ENCODE measurements at regions not wholly inside any gene's neighbourhood (a gene's known extent, or its start where the extent isn't known, plus 50 kb on each side); places are given as distances from the start of the nearest gene placed in this dataset.
A peak's percentile ranks its signal among the peaks of the same experiment; 100 is the strongest.

DNA sequence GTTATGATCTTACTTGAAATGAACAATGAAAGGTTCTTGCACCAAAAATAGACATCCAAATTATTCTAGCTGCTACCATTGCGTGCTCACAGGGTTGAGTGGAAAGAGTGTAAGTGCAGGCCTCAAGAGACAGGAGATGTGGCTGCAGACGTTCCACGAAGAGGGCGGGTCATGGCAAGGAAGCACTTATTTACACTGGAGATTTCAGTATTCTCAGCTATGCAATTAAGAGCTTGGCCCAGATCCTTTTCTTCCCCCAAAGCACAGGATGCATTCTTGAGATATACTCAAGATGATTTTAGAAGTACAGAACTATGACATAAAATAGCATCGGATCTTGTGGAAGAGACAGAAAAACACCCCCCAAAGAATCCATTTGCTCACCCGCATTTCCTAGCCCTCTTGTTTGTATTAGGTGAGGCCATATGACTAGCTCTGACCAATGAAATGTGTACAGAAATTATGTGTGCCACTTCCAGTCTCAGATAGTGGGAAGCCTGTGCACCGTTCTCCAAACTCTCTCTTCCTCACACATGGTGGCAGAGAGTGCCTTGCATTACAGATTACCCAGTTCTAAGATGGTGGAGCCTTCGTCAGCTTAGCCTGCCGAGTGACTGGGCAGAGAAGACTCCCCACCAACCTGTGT, 261.4 kb downstream of the TTC8 start:
- DNase-seq (ENCODE audit: extremely low spot score, unreplicated experiment): no peak
- H3K9me3 Mint-ChIP-seq (ENCODE audit: unreplicated experiment): no peaks in the 10 kb centered on the region
- no peaks in the 10 kb centered on the region for H3K27me3 Mint-ChIP-seq (ENCODE audit: unreplicated experiment)
- TF ChIP-seq, protein P1, sequence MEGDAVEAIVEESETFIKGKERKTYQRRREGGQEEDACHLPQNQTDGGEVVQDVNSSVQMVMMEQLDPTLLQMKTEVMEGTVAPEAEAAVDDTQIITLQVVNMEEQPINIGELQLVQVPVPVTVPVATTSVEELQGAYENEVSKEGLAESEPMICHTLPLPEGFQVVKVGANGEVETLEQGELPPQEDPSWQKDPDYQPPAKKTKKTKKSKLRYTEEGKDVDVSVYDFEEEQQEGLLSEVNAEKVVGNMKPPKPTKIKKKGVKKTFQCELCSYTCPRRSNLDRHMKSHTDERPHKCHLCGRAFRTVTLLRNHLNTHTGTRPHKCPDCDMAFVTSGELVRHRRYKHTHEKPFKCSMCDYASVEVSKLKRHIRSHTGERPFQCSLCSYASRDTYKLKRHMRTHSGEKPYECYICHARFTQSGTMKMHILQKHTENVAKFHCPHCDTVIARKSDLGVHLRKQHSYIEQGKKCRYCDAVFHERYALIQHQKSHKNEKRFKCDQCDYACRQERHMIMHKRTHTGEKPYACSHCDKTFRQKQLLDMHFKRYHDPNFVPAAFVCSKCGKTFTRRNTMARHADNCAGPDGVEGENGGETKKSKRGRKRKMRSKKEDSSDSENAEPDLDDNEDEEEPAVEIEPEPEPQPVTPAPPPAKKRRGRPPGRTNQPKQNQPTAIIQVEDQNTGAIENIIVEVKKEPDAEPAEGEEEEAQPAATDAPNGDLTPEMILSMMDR (IDR thresholded peaks at IDR 0.05): no peak
- peak overlapping the region; percentile 16 for H3K27ac Mint-ChIP-seq (ENCODE audit: unreplicated experiment)
- no peak overlapping the region for H3K4me3 Mint-ChIP-seq (ENCODE audit: unreplicated experiment)
- H3K36me3 Mint-ChIP-seq (ENCODE audit: unreplicated experiment): no peaks in the 10 kb centered on the region
- H3K4me1 Mint-ChIP-seq (ENCODE audit: unreplicated experiment): peaks cover 16% of the 10 kb centered on the region

DNA sequence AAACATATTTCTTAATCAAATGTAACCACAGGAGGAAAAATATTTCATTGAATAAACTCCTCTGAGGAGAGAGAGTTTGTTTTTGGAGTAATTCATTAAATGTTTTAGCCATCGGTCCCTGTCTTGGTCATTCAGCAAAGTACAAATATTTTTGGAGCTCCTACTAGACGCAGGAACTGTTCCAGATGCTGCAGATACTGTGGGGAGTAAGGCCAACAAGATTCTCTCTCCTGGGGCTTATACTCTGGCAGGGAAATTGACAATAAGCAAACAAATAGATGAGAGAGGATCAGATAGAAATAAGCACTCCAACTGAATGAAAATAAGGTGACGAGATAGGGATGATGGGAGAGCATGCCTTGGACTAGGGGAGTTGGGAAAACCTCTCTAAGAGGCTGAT, 264.1 kb downstream of the TTC8 start:
- Mint-ChIP-seq H3K9me3 (ENCODE audit: unreplicated experiment) (peaks cover 4% of the 10 kb centered on the region), H3K27me3 (ENCODE audit: unreplicated experiment) (no peaks in the 10 kb centered on the region), H3K4me3 (ENCODE audit: unreplicated experiment) (no peak overlapping the region), H3K27ac (ENCODE audit: unreplicated experiment) (peak overlapping the region; percentile 16), H3K36me3 (ENCODE audit: unreplicated experiment) (no peaks in the 10 kb centered on the region), H3K4me1 (ENCODE audit: unreplicated experiment) (peaks cover 16% of the 10 kb centered on the region)
- TF ChIP-seq, protein P1 (IDR thresholded peaks at IDR 0.05): no peak
- no peak for DNase-seq (ENCODE audit: extremely low spot score, unreplicated experiment)

DNA sequence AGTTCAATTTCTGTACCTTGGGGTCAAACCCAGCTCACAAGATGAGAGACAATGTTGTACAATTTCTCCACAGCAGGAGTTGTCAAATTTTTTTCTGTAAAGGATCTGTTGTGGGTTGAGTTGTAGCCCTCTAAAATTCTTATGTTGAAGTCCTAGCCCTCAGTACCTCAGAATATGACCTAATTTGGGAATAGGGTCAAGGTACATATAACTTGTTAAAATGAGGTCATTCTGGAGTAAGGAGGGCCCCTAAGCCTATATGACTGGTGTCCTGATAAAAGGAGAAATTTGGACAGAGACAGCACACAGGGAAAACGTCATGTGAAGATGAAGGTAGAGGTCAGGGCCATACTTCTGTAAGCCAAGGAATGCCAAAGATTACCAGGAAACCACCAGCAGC, 264.9 kb downstream of the TTC8 start:
- Mint-ChIP-seq H3K9me3 (ENCODE audit: unreplicated experiment) (peaks cover 4% of the 10 kb centered on the region), H3K27me3 (ENCODE audit: unreplicated experiment) (no peaks in the 10 kb centered on the region), H3K4me1 (ENCODE audit: unreplicated experiment) (peaks cover 16% of the 10 kb centered on the region), H3K36me3 (ENCODE audit: unreplicated experiment) (no peaks in the 10 kb centered on the region), H3K27ac (ENCODE audit: unreplicated experiment) (no peak overlapping the region), H3K4me3 (ENCODE audit: unreplicated experiment) (no peak overlapping the region)
- TF ChIP-seq, protein P1 (IDR thresholded peaks at IDR 0.05): no peak
- no peak for DNase-seq (ENCODE audit: extremely low spot score, unreplicated experiment)

DNA sequence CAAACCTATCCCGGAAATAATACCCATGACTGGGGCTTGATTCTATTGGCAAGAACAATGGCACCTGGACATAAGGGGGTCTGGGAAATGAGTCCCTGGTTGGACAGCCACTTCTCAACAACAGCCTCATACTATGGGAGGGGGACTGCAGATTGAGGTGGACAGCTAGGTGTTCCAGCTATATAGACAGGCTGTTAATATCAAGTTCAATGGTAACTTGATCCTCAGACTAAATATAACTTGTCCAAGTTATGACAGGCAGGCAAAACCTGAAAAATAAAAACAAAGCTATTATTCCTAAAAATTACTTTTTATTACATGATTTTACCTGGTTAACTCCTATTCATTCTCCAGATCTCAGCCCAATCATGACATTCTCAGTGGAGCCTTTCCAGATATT, 267.3 kb downstream of the TTC8 start:
- TF ChIP-seq, protein P1 (IDR thresholded peaks at IDR 0.05): no peak
- Mint-ChIP-seq H3K4me3 (ENCODE audit: unreplicated experiment) (no peak overlapping the region), H3K36me3 (ENCODE audit: unreplicated experiment) (no peaks in the 10 kb centered on the region), H3K4me1 (ENCODE audit: unreplicated experiment) (peaks cover 11% of the 10 kb centered on the region), H3K27ac (ENCODE audit: unreplicated experiment) (no peak overlapping the region), H3K27me3 (ENCODE audit: unreplicated experiment) (peaks cover 4% of the 10 kb centered on the region), H3K9me3 (ENCODE audit: unreplicated experiment) (peaks cover 4% of the 10 kb centered on the region)
- DNase-seq (ENCODE audit: extremely low spot score, unreplicated experiment): no peak

DNA sequence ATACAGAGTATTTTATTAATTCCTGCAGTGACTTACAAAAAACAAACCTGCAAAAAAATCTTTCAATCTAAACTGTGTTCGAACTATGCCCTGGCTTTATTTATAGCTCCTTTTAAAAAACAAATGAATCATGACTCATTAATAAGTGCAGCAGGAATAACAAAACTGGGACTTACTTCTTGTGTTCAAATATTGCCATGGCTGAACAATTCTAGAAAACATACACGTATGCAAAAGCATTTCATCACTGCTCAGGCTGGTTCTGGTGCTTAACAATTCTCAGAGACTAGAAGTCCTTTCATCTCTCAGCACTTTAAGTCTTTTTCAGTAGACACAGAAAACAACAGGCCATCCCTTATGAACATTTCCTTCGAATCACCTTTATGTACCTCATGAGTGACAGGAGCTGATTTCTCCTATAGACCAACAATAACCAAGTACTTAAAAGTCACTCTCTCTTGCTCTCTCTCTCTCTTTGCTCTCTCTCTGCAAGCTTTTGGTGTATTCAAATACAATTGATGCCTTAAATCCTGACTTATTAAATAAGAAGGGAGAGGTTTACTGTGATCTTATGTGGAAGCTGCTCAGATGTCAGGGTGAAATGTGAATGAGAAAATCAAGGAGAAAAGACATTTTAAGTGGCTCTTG, 268.8 kb downstream of the TTC8 start:
- peaks cover 5% of the 10 kb centered on the region for H3K27me3 Mint-ChIP-seq (ENCODE audit: unreplicated experiment)
- no peak for DNase-seq (ENCODE audit: extremely low spot score, unreplicated experiment)
- H3K36me3 Mint-ChIP-seq (ENCODE audit: unreplicated experiment): no peaks in the 10 kb centered on the region
- H3K4me3 Mint-ChIP-seq (ENCODE audit: unreplicated experiment): no peak overlapping the region
- H3K9me3 Mint-ChIP-seq (ENCODE audit: unreplicated experiment): peaks cover 4% of the 10 kb centered on the region
- peaks cover 11% of the 10 kb centered on the region for H3K4me1 Mint-ChIP-seq (ENCODE audit: unreplicated experiment)
- TF ChIP-seq, protein P1 (IDR thresholded peaks at IDR 0.05): no peak
- H3K27ac Mint-ChIP-seq (ENCODE audit: unreplicated experiment): no peak overlapping the region

All from osteocyte (in vitro differentiated cells).